ENCODE measurements at regions not wholly inside any gene's neighbourhood (a gene's known extent, or its start where the extent isn't known, plus 50 kb on each side); places are given as distances from the start of the nearest gene placed in this dataset.

DNA sequence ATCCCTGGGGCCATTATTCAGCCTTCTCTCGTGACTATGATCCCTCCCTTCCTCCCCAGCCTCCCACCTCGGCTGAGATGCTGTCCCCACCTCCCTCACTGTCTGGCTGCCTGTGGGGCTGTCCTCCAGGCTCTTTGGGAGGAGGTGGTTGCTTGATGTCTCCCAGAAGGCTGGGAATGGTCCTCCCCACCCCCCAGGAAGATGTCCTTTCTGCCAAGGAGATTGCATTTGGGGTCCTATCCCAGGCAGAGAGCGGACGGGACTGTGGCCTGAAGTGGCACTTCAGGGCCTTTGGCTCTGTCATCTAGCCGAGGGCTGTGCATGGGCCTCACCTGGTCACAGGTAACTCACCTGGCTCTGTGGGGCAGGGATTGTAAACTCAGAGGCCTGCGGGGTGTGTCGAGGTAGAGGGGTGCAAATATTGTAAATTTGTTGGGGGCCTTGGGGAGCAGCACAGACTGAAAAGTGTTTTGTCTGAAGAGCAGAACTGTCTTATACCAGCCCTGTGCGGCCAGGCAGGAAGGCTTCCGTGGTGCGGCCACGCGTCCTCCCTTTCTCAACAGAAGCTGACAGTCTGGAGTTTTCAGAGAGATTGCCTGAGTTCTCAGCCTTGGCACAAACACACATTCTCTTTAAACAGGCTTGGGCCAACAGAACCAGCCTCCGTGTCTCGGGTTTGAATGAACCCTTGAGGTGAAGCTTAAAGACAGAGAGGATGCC is 177.9 kb downstream of the SEC14L1 start (continued):
- TF ChIP-seq, protein P1, sequence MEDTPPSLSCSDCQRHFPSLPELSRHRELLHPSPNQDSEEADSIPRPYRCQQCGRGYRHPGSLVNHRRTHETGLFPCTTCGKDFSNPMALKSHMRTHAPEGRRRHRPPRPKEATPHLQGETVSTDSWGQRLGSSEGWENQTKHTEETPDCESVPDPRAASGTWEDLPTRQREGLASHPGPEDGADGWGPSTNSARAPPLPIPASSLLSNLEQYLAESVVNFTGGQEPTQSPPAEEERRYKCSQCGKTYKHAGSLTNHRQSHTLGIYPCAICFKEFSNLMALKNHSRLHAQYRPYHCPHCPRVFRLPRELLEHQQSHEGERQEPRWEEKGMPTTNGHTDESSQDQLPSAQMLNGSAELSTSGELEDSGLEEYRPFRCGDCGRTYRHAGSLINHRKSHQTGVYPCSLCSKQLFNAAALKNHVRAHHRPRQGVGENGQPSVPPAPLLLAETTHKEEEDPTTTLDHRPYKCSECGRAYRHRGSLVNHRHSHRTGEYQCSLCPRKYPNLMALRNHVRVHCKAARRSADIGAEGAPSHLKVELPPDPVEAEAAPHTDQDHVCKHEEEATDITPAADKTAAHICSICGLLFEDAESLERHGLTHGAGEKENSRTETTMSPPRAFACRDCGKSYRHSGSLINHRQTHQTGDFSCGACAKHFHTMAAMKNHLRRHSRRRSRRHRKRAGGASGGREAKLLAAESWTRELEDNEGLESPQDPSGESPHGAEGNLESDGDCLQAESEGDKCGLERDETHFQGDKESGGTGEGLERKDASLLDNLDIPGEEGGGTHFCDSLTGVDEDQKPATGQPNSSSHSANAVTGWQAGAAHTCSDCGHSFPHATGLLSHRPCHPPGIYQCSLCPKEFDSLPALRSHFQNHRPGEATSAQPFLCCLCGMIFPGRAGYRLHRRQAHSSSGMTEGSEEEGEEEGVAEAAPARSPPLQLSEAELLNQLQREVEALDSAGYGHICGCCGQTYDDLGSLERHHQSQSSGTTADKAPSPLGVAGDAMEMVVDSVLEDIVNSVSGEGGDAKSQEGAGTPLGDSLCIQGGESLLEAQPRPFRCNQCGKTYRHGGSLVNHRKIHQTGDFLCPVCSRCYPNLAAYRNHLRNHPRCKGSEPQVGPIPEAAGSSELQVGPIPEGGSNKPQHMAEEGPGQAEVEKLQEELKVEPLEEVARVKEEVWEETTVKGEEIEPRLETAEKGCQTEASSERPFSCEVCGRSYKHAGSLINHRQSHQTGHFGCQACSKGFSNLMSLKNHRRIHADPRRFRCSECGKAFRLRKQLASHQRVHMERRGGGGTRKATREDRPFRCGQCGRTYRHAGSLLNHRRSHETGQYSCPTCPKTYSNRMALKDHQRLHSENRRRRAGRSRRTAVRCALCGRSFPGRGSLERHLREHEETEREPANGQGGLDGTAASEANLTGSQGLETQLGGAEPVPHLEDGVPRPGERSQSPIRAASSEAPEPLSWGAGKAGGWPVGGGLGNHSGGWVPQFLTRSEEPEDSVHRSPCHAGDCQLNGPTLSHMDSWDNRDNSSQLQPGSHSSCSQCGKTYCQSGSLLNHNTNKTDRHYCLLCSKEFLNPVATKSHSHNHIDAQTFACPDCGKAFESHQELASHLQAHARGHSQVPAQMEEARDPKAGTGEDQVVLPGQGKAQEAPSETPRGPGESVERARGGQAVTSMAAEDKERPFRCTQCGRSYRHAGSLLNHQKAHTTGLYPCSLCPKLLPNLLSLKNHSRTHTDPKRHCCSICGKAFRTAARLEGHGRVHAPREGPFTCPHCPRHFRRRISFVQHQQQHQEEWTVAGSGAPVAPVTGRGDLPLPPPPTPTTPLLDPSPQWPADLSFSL (CRISPR knock-in tag; IDR thresholded peaks at IDR 0.05) = no peak
- 0 out of 2 replicates have a peak, but pooled peaks have one; percentile 7 for TF ChIP-seq ZNF263 (CRISPR knock-in tag; IDR thresholded peaks at IDR 0.05)
- no peak for TF ChIP-seq LCORL (IDR thresholded peaks at IDR 0.05)
- TF ChIP-seq LCORL (CRISPR knock-in tag; IDR thresholded peaks at IDR 0.05) = no peak
- TF ChIP-seq DZIP1 (CRISPR knock-in tag; IDR thresholded peaks at IDR 0.05) = no peak
- TF ChIP-seq ZNF619 (CRISPR knock-in tag; IDR thresholded peaks at IDR 0.05) = no peak
- TF ChIP-seq ZNF281 (CRISPR knock-in tag; IDR thresholded peaks at IDR 0.05; ENCODE audit: borderline replicate concordance) = no peak

Measured in HepG2 (cell line).